Mesodermal cell (in vitro differentiated cells): ENCODE measurements at regions not wholly inside any gene's neighbourhood (a gene's known extent, or its start where the extent isn't known, plus 50 kb on each side); places are given as distances from the start of the nearest gene placed in this dataset.

Experiments used
- H3K27ac ChIP-seq: 2 replicates; pipeline ENCODE4 v1.7.0; 2013; ENCODE audit warnings: mild to moderate bottlenecking, low read depth, low read length, moderate library complexity; ENCODE audit not compliant: severe bottlenecking
- H3K36me3 ChIP-seq: 2 replicates; pipeline ENCODE4 v1.7.1; 2013; ENCODE audit warnings: mild to moderate bottlenecking, low read length, moderate library complexity; ENCODE audit not compliant: control insufficient read depth, insufficient read depth
- H3K4me1 ChIP-seq: one replicate; pipeline ENCODE4 v1.7.1; 2013; ENCODE audit warnings: mild to moderate bottlenecking, low read length; ENCODE audit not compliant: insufficient read depth, control insufficient read depth, poor library complexity, severe bottlenecking
- H3K4me3 ChIP-seq: 2 replicates; pipeline ENCODE4 v1.7.0; 2013; ENCODE audit warnings: low read length, control low read depth, mild to moderate bottlenecking; ENCODE audit not compliant: insufficient read depth, poor library complexity, severe bottlenecking; ENCODE audit errors: extremely low read depth
- H3K9me3 ChIP-seq: 2 replicates; pipeline ENCODE4 v1.7.1; 2013; ENCODE audit warnings: mild to moderate bottlenecking, low read length, moderate library complexity; ENCODE audit not compliant: control insufficient read depth
- WGBS, 2 experiments: methylation state at CpG; one replicate each; pipeline ENCODE4 v1.1.5; 2013; ENCODE audit warnings: missing lambda C conversion rate in 2 of 2; ENCODE audit not compliant: insufficient coverage in 2 of 2; 5-methylcytosine and 5-hydroxymethylcytosine counted together

DNA sequence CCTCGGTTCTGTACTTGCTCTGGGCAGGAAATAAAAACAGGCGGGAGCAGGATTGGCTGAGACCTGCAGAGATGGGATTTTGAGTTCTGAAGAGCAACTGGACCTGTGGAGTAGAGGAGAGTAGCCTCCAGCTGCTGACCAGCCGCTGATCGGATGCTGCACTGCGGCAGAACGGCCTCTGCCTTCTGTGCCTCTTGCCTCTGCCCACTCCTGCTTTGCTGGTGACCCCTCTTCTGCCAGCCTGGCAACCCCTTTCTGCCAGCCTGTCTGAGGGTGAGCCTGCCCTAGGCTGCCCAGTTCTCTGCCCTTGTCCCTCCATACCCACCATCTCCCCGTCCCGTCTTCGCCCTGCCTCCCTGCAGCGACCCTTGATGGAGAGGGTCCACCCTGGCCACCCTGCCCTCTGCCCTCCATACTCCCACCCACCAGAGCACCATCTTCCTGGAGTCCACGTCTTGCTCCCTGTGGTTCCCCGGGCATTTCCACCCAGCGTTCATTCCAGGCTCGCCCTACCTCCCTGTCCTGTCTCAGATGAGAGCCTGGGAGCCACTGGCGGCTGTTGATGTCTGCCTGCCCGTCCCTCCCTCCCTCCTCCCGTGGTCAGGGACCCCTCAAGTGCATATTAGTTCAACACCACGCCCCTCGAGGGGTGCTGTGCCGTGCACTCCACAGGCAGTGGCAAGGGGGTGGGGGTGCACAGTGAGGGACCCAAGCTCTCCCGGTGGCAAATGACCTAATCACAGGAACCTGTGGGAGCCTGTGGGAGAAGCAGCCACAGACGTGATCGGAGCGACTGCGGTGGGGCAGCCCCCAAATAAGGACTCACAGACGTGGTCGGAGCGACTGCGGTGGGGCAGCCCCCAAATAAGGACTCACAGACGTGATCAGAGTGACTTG lies 863.3 kb downstream of the TBC1D22A start:
- Histone ChIP-seq H3K9me3 (peaks cover 7% of the 10 kb centered on the region), H3K4me1 (peaks cover 3% of the 10 kb centered on the region), H3K4me3 (no peak overlapping the region), H3K36me3 (no peaks in the 10 kb centered on the region), H3K27ac (no peak overlapping the region)
- 89 to 90% methylated on average over 25 of the region's 30 CpGs for WGBS, 2 experiments

DNA sequence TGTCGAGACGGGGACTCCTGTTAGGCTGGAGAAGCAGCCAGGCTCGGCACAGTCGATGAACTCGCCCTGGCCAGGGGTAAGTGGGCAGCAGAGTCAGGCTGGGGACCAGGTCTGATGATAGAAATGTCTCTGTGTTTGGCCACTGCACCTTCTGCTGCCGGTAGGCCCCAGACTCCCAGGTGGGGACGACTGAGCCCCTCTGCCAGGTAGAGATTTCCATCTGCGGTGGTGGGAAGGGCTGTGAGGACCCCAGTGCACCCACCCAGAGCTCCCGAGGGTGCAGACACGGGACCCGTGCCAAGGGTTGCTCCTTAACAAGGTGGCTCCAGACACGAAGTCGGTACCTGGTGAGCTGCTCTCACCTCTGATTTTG lies 862.5 kb downstream of the TBC1D22A start:
- Histone ChIP-seq H3K36me3 (no peaks in the 10 kb centered on the region), H3K27ac (no peak overlapping the region), H3K4me3 (no peak overlapping the region), H3K9me3 (peaks cover 7% of the 10 kb centered on the region), H3K4me1 (peaks cover 3% of the 10 kb centered on the region)
- 88 to 92% methylated on average over 8 to 10 of the region's 13 CpGs for WGBS, 2 experiments

DNA sequence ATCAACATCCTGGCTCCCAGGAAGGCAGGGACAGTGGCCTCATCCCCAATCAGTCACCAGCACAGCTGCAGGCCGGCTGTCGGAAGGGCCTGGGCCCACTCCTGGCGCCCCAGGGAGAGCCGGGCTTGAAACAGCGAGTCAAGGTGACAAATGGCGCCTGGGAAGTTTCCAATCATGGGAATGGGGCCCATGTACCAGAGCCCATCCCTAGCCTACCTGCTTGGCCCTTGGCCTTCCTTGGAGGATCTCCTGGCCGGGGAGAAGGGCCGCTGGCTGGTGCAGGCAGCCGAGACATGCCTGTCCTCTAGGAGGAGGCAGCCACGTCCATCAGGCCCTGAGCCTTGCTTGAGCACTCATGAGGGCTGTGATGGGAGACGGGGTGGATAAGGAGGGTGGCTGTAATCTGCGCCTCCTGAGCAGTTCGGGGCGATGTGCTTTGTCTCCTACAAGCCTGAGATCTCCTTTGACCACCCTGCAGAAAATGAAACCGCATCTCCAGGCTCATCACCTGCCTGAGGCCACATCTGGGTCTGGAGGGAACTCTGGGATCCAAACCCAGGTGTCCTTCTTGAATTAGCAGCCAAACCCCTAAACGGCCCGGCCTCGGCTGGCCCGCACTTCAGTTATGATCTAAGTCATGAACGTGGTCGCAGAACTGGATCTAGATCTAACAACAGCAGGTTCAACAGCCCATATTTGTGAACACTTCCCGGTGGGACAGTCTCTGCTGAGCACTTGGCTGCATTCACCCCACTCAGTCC lies 862.0 kb downstream of the TBC1D22A start:
- no peak overlapping the region for H3K4me3 ChIP-seq
- no peak overlapping the region for H3K27ac ChIP-seq
- H3K9me3 ChIP-seq, result peaks cover 7% of the 10 kb centered on the region
- peaks cover 3% of the 10 kb centered on the region for H3K4me1 ChIP-seq
- no peaks in the 10 kb centered on the region for H3K36me3 ChIP-seq
- WGBS, 2 experiments, result 88 to 90% methylated on average over 17 to 22 of the region's 22 CpGs

DNA sequence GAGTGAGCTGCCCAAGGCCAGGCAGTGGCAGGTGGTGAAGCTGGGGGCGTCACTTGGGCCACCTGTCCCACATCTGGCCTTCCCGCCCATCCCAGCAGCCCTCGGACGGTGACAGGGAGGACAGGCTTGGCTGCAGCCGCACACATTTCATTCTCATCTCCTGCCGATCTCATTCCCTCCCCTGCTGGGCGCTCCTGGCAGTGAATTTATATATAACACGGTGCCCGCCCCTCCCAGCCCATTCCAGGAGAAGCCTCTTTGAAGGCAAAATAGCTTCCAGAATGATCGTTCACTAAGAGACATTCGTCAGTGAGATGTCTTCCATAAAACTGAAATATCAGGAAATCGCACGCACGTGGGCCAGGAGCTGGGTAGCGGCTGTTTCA lies 861.3 kb downstream of the TBC1D22A start:
- WGBS, 2 experiments, result 81 to 84% methylated on average over 13 to 15 of the region's 15 CpGs
- peaks cover 3% of the 10 kb centered on the region for H3K4me1 ChIP-seq
- no peaks in the 10 kb centered on the region for H3K36me3 ChIP-seq
- peaks cover 7% of the 10 kb centered on the region for H3K9me3 ChIP-seq
- no peak overlapping the region for H3K27ac ChIP-seq
- no peak overlapping the region for H3K4me3 ChIP-seq

DNA sequence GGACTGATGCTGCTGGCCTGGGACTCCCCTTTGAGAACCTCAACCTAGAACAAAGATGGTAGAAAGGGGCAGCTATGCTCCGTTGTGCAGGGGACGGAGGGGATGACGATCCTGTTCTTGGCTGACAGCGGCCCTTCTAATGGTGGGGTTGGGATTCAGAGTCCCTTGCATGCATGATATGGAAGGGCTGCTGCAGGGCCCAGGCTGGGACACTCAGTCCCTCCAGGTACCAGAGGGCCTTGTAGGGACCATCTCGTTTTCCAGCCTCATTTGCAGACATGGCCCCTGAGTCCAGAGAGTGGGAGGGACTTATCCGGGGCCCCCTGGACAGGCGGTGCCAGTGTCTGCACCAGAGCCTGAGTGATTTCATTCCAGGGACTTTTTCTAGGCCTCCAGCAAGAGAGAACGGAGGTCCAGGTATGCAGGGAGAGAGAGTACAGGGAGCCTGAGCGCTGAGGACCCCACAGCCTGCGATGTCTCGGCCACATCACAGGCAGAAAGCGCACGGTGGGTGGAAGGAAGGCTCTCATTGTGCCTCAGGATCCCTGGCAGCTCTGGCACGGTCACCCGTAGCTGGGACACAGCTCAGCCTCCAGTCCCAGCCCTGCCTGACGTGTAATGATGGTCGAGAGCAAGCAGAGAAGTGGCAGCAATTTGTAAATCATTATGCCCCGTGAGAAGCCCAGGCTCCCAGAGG lies 860.8 kb downstream of the TBC1D22A start:
- H3K9me3 ChIP-seq, result peaks cover 1% of the 10 kb centered on the region
- H3K4me3 ChIP-seq, result no peak overlapping the region
- H3K36me3 ChIP-seq, result no peaks in the 10 kb centered on the region
- H3K27ac ChIP-seq, result no peak overlapping the region
- peaks cover 3% of the 10 kb centered on the region for H3K4me1 ChIP-seq
- 90 to 94% methylated on average over 12 to 15 of the region's 18 CpGs for WGBS, 2 experiments

DNA sequence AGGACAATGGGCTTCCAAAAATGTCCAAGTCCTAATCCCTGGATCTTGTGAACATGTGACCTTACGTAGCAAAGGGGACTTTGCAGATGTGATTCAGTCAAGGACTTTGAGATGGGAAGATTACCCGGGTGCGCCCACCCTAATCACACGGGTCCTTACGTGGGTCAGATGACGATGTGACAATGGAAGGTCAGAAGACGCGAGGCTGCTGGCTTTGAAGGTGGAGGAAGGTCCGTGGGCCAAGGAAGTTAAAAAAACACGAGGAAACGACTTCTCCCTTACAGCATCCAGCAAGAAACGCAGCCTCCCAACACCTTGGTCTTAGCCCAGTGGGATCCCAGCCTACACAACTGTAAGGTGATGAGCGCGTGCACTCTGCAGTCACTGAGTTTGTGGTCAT lies 860.1 kb downstream of the TBC1D22A start:
- no peak overlapping the region for H3K4me3 ChIP-seq
- H3K36me3 ChIP-seq, result no peaks in the 10 kb centered on the region
- H3K27ac ChIP-seq, result no peak overlapping the region
- peaks cover 2% of the 10 kb centered on the region for H3K4me1 ChIP-seq
- WGBS, 2 experiments, result 89 to 93% methylated on average over 13 of the region's 14 CpGs
- H3K9me3 ChIP-seq, result no peaks in the 10 kb centered on the region

DNA sequence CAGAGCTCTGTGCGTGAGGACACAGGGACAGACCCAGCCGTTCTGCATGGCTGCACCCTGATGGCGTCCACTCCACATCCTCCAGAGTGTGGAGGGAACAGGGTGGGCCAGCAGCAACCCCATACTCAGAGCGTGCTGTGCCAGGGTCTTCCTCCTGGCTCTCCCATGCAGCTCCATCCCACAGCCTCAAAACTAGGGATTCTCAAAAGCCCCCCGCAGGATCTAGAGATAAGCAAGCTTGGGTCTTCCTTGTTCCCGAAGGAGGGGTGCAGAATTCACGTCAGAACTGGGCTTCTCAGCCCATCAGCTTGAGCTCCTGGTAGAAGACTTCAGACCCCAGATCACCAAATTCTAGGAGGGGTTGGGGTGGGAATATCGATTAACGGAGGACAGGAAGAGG lies 858.8 kb downstream of the TBC1D22A start:
- no peak overlapping the region for H3K27ac ChIP-seq

DNA sequence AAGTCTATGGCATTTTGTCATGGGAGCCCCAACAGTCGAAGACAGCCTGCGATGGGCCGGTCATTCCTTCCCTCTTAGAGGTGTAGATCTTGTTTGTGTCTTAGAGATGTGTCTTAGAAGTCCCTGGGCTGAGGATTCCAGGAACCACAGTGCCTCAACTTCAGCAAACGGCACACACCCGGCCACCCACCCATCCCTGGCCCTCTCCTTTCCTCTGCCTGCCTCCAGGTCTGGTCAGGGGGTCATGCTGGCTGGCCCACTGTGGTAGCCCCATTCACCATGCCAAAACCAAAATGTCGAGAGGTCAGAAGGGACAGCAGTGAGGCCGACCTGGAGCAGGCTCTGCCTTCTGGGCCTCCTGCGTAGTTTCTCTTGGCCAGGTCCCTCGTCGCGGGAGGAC lies 857.9 kb downstream of the TBC1D22A start:
- Histone ChIP-seq H3K4me3 (no peak overlapping the region), H3K9me3 (no peaks in the 10 kb centered on the region), H3K4me1 (no peaks in the 10 kb centered on the region), H3K27ac (no peak overlapping the region), H3K36me3 (no peaks in the 10 kb centered on the region)
- 84 to 93% methylated on average over 9 of the region's 11 CpGs for WGBS, 2 experiments

More for the DNA sequence above, 858.8 kb downstream of the TBC1D22A start:
- Histone ChIP-seq H3K36me3 (no peaks in the 10 kb centered on the region), H3K9me3 (no peaks in the 10 kb centered on the region), H3K4me3 (no peak overlapping the region), H3K4me1 (no peaks in the 10 kb centered on the region)
- WGBS, 2 experiments, result 91 to 94% methylated on average over 4 to 8 of the region's 9 CpGs

DNA sequence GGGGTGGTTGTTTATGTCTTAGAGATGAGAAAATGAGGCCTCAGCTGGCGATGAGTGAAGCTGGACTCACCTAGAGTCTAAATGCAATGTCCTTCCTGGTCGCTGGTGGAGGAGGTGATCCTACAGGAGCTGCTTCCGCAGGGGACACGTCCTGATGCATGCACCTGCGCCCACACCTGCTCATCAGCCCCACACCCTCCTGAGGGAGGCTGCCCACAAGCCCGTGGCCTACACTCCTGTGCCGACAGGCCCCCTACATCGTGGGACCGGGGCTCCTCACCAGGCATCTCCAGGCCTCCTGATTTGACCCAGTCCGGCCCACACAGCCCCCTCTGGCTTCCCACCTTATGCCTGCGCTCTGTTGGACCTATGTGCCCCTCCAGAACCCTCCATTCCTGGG lies 857.2 kb downstream of the TBC1D22A start:
- H3K4me1 ChIP-seq, result no peaks in the 10 kb centered on the region
- 85 to 93% methylated on average over 8 to 9 of the region's 11 CpGs for WGBS, 2 experiments

DNA sequence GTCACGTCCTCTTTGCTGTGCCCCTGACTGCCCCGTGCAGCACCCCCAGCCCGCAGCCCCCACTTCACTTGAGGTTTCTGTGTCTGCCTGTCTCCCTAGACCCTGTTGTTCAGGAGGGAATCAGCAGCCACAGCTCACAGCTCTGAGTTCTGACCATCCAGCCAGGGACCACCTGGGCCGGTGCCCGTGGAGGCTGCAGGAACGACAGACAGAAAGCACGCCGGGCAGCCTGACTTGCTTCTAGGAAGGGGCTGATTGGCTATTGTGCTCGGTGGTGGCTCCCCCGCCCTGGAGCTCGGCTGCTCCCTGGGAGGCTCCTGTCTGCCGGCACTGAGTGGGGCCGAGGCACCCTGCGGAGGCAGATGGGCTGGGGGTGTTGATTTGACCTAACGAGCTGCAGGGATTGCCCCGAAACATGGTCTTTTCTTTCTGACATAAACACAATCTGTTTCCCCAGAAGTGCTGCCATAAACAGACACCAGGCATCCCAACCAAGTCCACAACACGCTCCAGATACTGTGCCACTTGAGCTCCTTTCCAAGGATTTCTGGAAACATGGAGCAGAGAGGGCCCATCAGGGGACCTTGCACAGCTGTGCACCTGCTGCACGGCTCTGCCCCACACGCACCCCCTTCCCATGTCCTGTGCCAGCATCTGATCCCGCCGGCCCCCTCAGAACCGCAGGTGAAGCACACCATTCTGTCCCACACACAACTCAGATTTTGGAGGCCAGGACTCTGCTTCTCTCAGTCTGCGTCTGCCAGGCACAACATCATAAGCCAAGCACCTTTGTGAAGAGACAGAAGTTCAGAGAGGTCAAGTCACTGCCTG lies 855.9 kb downstream of the TBC1D22A start:
- no peak overlapping the region for H3K4me3 ChIP-seq
- 47 to 55% methylated on average over 13 to 18 of the region's 23 CpGs for WGBS, 2 experiments
- no peaks in the 10 kb centered on the region for H3K9me3 ChIP-seq
- no peak overlapping the region for H3K27ac ChIP-seq
- no peaks in the 10 kb centered on the region for H3K36me3 ChIP-seq
- no peaks in the 10 kb centered on the region for H3K4me1 ChIP-seq

More for the DNA sequence above, 857.2 kb downstream of the TBC1D22A start:
- no peaks in the 10 kb centered on the region for H3K9me3 ChIP-seq
- H3K4me3 ChIP-seq, result no peak overlapping the region
- no peak overlapping the region for H3K27ac ChIP-seq
- H3K36me3 ChIP-seq, result no peaks in the 10 kb centered on the region
